PFSK-1 (cell line): ENCODE measurements at regions not wholly inside any gene's neighbourhood (a gene's known extent, or its start where the extent isn't known, plus 50 kb on each side); places are given as distances from the start of the nearest gene placed in this dataset.

Source experiments
- FOXP2 ChIP-seq: optimal IDR thresholded peaks from 2 replicates; pipeline ENCODE3; 2011; ENCODE audit warnings: borderline replicate concordance, control low read depth, inconsistent platforms; ENCODE audit not compliant: insufficient read depth; ENCODE audit errors: extremely low read length, extremely low read depth
- POLR2AphosphoS5 ChIP-seq: IDR thresholded peaks from 2 replicates; pipeline ENCODE4 v1.6.1; 2012; ENCODE audit warnings: low read depth, mild to moderate bottlenecking, control low read depth, low read length, moderate library complexity
- SIN3A ChIP-seq: IDR thresholded peaks from 2 replicates; pipeline ENCODE4 v1.6.1; 2012; ENCODE audit warnings: mild to moderate bottlenecking, low read length, moderate library complexity, borderline replicate concordance; ENCODE audit not compliant: insufficient read depth
- TAF1 ChIP-seq: IDR thresholded peaks from 2 replicates; pipeline ENCODE4 v1.6.1; 2012; ENCODE audit warnings: low read length, control low read depth, borderline replicate concordance; ENCODE audit not compliant: insufficient read depth
- TF ChIP-seq, protein P1 (sequence below), 2 experiments: IDR thresholded peaks; 2 replicates each; pipeline versions ENCODE4 v1.6.1 to v1.8.0; 2011 to 2012; ENCODE audit warnings: low read depth in 2 of 2, low read length in 2 of 2, control low read depth in 1 of 2, inconsistent platforms in 1 of 2, mild to moderate bottlenecking in 1 of 2, moderate library complexity in 1 of 2; ENCODE audit not compliant: insufficient read depth in 1 of 2

- TF ChIP-seq SIN3A = no peak
- no peak for TF ChIP-seq FOXP2
- TF ChIP-seq, protein P1, sequence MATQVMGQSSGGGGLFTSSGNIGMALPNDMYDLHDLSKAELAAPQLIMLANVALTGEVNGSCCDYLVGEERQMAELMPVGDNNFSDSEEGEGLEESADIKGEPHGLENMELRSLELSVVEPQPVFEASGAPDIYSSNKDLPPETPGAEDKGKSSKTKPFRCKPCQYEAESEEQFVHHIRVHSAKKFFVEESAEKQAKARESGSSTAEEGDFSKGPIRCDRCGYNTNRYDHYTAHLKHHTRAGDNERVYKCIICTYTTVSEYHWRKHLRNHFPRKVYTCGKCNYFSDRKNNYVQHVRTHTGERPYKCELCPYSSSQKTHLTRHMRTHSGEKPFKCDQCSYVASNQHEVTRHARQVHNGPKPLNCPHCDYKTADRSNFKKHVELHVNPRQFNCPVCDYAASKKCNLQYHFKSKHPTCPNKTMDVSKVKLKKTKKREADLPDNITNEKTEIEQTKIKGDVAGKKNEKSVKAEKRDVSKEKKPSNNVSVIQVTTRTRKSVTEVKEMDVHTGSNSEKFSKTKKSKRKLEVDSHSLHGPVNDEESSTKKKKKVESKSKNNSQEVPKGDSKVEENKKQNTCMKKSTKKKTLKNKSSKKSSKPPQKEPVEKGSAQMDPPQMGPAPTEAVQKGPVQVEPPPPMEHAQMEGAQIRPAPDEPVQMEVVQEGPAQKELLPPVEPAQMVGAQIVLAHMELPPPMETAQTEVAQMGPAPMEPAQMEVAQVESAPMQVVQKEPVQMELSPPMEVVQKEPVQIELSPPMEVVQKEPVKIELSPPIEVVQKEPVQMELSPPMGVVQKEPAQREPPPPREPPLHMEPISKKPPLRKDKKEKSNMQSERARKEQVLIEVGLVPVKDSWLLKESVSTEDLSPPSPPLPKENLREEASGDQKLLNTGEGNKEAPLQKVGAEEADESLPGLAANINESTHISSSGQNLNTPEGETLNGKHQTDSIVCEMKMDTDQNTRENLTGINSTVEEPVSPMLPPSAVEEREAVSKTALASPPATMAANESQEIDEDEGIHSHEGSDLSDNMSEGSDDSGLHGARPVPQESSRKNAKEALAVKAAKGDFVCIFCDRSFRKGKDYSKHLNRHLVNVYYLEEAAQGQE (IDR thresholded peaks at IDR 0.05; ENCODE audit: insufficient read depth in 1 of 2, low read depth in 2 of 2, low read length in 2 of 2) = no peak
- TF ChIP-seq POLR2AphosphoS5 = no peak
- no peak for TF ChIP-seq TAF1
Measured at GRCh38 chr14:48991141-48991540, 595.0 kb downstream of the RPS29 start.

GRCh38 chr14:48983351-48983888 lies 602.8 kb downstream of the RPS29 start:
- TF ChIP-seq, protein P1 (IDR thresholded peaks at IDR 0.05; ENCODE audit: insufficient read depth in 1 of 2, low read depth in 2 of 2, low read length in 2 of 2) = no peak
- TF ChIP-seq FOXP2 = no peak
- no peak for TF ChIP-seq SIN3A
- no peak for TF ChIP-seq TAF1
- TF ChIP-seq POLR2AphosphoS5 = no peak

- TF ChIP-seq FOXP2 (no peak), TAF1 (no peak), SIN3A (no peak), POLR2AphosphoS5 (no peak)
- TF ChIP-seq, protein P1 (IDR thresholded peaks at IDR 0.05; ENCODE audit: insufficient read depth in 1 of 2, low read depth in 2 of 2, low read length in 2 of 2) = no peak
Measured at GRCh38 chr14:48974994-48975393, 611.2 kb downstream of the RPS29 start.

DNA sequence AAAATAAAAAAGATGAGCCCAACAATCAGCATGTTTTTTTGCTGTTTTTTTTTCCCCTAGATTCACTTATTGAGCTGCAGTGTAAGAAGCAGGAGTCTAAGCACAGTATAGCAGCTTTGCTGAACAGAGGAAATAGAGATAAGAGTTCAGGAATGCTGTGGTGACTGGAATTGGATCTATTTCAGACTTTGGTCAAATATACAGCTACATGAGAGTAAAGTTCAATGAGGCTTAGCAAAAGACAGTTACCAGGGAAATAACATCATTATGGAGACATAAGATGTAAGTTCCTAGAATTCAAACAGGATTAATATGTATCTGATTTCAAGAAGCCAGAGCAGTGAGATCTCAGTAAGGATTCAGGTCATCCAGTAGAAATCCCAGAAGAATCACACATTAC lies 613.0 kb downstream of the RPS29 start:
- TF ChIP-seq TAF1 = no peak
- no peak for TF ChIP-seq POLR2AphosphoS5
- TF ChIP-seq FOXP2 = no peak
- TF ChIP-seq, protein P1 (IDR thresholded peaks at IDR 0.05; ENCODE audit: insufficient read depth in 1 of 2, low read depth in 2 of 2, low read length in 2 of 2) = no peak
- TF ChIP-seq SIN3A = no peak
